ENCODE measurements at regions not wholly inside any gene's neighbourhood (a gene's known extent, or its start where the extent isn't known, plus 50 kb on each side); places are given as distances from the start of the nearest gene placed in this dataset.

- TF ChIP-seq CTCF (optimal IDR thresholded peaks at IDR 0.05 in 1 of 3, IDR thresholded peaks at IDR 0.05 in 1 of 3, conservative IDR thresholded peaks at IDR 0.05 in 1 of 3; ENCODE audit: extremely low read depth in 1 of 3, insufficient read depth in 2 of 3, low read length in 3 of 3) = no peak
- no peak for TF ChIP-seq EZH2 (IDR thresholded peaks at IDR 0.05; ENCODE audit: low read length)
- H3K4me1 ChIP-seq (ENCODE audit: control insufficient read depth, extremely low read depth, insufficient read depth, low read length) = peaks cover 8% of the 10 kb centered on the region
- DNase-seq (ENCODE audit: low read depth, low spot score) (no peak), FAIRE-seq (no peak)
- H3K79me2 ChIP-seq (ENCODE audit: control insufficient read depth, insufficient read depth, low read length) = no peaks in the 10 kb centered on the region
- peak overlapping the region; percentile 91 for H2AFZ ChIP-seq (ENCODE audit: control insufficient read depth, low read length)
- no peaks in the 10 kb centered on the region for H3K9me1 ChIP-seq (ENCODE audit: control insufficient read depth, extremely low read depth, insufficient read depth, low read length)
- H3K27me3 ChIP-seq (ENCODE audit: control insufficient read depth, extremely low read depth, insufficient read depth, low read length) = no peaks in the 10 kb centered on the region
- peak overlapping the region in 1 of 3 experiments; percentile 56 for H3K4me3 ChIP-seq (ENCODE audit: control insufficient read depth in 2 of 3, extremely low read depth in 1 of 3, insufficient read depth in 2 of 3, low read depth in 1 of 3, low read length in 3 of 3)
- no peaks in the 10 kb centered on the region for H4K20me1 ChIP-seq (ENCODE audit: control insufficient read depth, extremely low read depth, insufficient read depth, low read length)
- H3K9me3 ChIP-seq (ENCODE audit: control insufficient read depth, low read depth, low read length) = no peaks in the 10 kb centered on the region
- peak overlapping the region; percentile 71 for H3K4me2 ChIP-seq (ENCODE audit: control insufficient read depth, extremely low read depth, insufficient read depth, low read depth, low read length)
- dilution Hi-C loops (cut with MboI; ENCODE audit: extremely low pct_ligation_motif_present, low sequenced_read_pairs) = no loop called here
- H3K27ac ChIP-seq (ENCODE audit: control insufficient read depth, insufficient read depth, low read length) = no peak overlapping the region
- H3K36me3 ChIP-seq (ENCODE audit: control insufficient read depth in 2 of 2, extremely low read depth in 1 of 2, insufficient read depth in 2 of 2, low read length in 2 of 2) = no peaks in the 10 kb centered on the region
- peak overlapping the region; percentile 55 for H3K9ac ChIP-seq (ENCODE audit: control insufficient read depth, extremely low read depth, insufficient read depth, low read length)
These were observed 402.4 kb downstream of the MN1 start for GRCh38 chr22:27399161-27399560.

GRCh38 chr22:27400811-27401210 lies 400.7 kb downstream of the MN1 start:
- Histone ChIP-seq H4K20me1 (ENCODE audit: control insufficient read depth, extremely low read depth, insufficient read depth, low read length) (no peaks in the 10 kb centered on the region), H2AFZ (ENCODE audit: control insufficient read depth, low read length) (no peak overlapping the region), H3K4me2 (ENCODE audit: control insufficient read depth, extremely low read depth, insufficient read depth, low read depth, low read length) (no peak overlapping the region), H3K27ac (ENCODE audit: control insufficient read depth, insufficient read depth, low read length) (no peak overlapping the region), H3K27me3 (ENCODE audit: control insufficient read depth, extremely low read depth, insufficient read depth, low read length) (no peaks in the 10 kb centered on the region), H3K9me3 (ENCODE audit: control insufficient read depth, low read depth, low read length) (no peaks in the 10 kb centered on the region), H3K9ac (ENCODE audit: control insufficient read depth, extremely low read depth, insufficient read depth, low read length) (no peak overlapping the region), H3K4me3 (ENCODE audit: control insufficient read depth in 2 of 3, extremely low read depth in 1 of 3, insufficient read depth in 2 of 3, low read depth in 1 of 3, low read length in 3 of 3) (no peak overlapping the region), H3K9me1 (ENCODE audit: control insufficient read depth, extremely low read depth, insufficient read depth, low read length) (no peaks in the 10 kb centered on the region), H3K4me1 (ENCODE audit: control insufficient read depth, extremely low read depth, insufficient read depth, low read length) (peaks cover 9% of the 10 kb centered on the region), H3K79me2 (ENCODE audit: control insufficient read depth, insufficient read depth, low read length) (no peaks in the 10 kb centered on the region), H3K36me3 (ENCODE audit: control insufficient read depth in 2 of 2, extremely low read depth in 1 of 2, insufficient read depth in 2 of 2, low read length in 2 of 2) (no peaks in the 10 kb centered on the region)
- no peak for DNase-seq (ENCODE audit: low read depth, low spot score)
- FAIRE-seq = no peak
- dilution Hi-C loops (cut with MboI; ENCODE audit: extremely low pct_ligation_motif_present, low sequenced_read_pairs) = no loop called here
- TF ChIP-seq EZH2 (IDR thresholded peaks at IDR 0.05; ENCODE audit: low read length) (no peak), CTCF (optimal IDR thresholded peaks at IDR 0.05 in 1 of 3, IDR thresholded peaks at IDR 0.05 in 1 of 3, conservative IDR thresholded peaks at IDR 0.05 in 1 of 3; ENCODE audit: extremely low read depth in 1 of 3, insufficient read depth in 2 of 3, low read length in 3 of 3) (no peak)

Measured in keratinocyte (primary cell).